LoVo (cell line): ENCODE measurements at regions not wholly inside any gene's neighbourhood (a gene's known extent, or its start where the extent isn't known, plus 50 kb on each side); places are given as distances from the start of the nearest gene placed in this dataset.
A peak's percentile ranks its signal among the peaks of the same experiment; 100 is the strongest.
"Not testable (repeated sequence)": the region's sequence is repeated elsewhere in the genome, so short reads cannot be mapped to it uniquely, and the experiment has no call there.

Experiments
- DNase-seq: peaks from one replicate; pipeline ENCODE4 v3.0.0-alpha.2; 2016; ENCODE audit warnings: low spot score

DNA sequence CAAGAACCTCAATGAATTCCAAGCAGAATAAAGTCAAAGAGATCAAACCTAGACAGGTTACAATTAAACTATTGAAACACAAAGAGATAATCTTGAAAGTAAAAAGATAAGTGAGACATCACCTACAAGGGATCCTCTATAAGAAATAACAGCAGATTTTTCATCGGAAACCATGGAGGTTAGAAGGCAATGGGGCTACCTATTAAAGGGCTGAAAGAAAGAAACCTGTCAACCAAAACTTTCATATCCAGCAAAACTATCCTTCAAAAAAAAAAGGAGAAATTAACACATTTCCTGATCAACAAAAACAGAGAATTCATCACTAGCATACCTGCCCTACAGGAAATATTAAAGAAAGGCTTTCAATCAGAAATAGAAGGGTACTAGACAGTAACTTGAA lies 244.9 kb downstream of the ARHGAP12 start:
- DNase-seq, result no peak

DNA sequence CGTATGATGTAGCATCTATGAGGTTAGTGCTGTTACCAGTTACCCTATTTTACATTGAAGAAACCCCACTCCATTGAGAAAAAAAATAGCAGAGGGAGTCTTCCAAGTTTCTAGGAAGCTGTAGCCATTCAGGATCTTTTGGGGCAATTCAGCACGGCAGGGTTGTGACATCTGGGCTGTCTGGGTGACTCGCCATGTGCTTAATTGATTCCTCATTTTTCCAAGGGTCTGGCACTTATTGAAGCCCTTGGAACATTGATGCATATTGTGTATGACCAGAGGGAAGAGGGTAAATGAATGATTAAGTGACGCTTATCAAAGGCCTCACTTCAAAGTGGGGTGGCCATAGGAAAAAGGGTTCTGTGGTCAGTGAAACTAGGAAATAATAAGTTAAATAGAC lies 248.7 kb downstream of the ARHGAP12 start:
- no peak for DNase-seq

DNA sequence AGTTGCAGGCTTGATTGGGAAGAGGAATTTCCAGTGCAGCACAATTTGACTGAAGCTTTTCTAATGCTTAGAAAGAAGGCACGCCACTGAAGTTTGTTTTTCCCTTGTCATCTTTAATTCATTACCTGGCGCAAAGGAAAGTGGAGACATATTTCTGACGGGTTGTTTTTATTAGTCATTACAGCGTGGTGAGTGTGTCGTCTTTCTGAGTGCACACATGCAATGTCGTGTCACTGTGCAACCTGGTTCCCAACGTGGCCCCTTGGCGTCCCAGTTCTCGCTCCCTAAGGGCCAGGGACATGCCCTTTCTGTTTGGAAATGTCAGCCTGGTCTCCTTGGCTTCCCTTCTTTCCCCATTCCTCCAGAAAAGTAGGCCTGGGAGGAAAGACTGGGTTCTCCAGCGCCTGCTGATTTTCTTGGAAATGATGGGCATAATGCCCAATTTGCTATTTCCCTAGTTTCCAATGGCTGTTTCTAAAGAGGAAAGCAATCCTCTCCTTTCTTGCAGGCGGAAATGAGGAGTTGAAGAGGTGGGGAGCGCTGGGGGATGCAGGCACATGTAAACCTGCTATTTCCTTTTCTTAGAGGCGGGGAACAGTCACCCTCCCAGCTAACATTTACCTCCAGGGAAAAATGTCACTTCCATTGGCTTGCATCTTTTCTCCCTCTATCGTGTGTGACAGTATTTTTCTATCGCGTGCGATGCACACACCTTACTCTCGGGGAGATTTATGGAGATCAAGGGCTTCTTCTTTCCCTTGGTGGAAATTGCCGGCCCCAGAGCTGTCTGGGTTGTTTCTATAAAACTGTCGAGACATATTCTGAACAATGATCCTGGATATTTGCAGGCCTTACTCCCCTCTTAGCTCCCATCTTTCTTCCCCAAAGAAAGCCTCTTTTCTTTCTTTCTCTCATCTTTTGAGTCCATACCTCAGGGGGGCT lies 249.8 kb downstream of the ARHGAP12 start:
- no peak for DNase-seq

DNA sequence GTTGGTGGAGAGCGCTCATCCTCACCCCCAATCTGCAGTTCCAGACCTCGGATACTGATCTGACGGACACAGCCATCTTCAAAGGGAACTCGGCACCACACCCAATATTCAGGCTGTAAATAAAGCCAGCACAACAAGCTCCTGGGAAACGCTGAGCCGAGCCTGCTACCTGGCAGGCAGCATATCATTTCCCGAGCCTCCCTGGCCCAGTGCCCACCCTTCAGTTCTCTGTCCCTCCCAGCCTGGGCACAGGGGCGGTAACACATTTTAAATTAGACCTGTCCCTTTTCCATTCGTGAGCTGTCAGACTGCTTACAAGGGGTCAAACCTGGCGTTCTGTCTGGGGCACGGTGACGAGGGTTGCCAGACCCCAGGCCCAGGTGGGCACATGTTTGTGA lies 250.5 kb downstream of the ARHGAP12 start:
- peak; percentile 32 for DNase-seq

DNA sequence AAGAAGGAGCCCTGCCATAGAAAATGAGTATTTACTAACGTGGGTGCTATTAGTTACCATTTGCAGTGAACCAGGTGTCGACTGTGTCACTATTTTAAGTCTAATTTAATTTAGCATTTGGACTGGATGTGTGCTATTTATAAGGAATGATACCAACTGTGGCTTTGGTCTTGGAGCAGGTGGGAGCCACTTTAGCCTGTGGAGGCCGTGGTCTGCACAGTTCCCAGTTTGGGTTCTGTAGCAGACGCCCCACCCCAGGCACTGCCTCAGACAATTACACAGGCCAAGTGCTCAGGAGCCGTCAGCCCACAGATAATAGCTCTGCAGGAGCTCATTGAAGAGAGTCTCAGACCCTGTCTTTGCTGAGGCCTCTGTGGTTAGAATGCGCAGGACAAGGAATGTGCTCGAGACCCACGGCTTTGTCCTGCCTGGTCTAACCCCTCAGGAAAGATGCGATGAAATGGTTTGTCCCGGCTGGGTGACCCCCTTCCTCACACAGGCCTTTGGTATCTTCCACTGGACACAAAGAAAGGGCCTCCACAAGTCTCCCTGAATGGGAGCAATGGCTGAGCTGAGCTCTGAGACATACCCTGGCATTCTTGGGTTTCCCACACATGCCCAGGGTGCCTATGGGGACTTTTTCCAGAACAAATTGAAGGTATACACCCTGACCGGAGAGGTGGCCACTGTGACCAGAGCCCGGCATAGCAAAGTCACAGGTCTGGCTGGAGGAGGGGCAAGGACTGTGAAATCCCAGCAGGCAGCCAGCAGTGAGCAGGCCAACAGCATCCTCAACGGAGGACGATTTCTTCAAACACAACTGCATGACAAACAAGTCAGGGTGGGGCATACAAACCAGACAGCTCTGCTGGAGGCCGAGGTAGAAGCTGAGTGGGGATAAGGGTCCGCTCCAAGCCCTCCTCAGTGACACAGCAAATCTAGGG lies 251.2 kb downstream of the ARHGAP12 start:
- DNase-seq, result no peak

DNA sequence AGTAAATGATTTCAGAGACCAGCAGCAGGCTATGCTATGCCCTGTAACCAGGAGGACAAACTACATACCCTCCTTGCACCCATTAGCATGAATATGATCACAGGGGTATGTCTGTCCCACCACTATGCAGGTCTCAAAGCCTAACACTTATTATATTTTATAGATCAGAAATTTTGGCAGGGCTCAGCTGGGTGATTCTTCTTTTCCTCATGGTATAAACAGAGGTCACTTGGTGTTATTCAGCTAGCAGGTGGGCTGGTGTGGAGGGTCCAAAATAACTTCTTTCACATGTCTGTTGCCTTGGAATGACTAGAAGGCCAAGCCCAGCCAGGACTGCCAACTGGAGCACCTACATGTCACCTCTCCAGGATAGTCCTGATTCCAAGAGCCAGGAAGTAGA lies 252.9 kb downstream of the ARHGAP12 start:
- DNase-seq, result no peak

DNA sequence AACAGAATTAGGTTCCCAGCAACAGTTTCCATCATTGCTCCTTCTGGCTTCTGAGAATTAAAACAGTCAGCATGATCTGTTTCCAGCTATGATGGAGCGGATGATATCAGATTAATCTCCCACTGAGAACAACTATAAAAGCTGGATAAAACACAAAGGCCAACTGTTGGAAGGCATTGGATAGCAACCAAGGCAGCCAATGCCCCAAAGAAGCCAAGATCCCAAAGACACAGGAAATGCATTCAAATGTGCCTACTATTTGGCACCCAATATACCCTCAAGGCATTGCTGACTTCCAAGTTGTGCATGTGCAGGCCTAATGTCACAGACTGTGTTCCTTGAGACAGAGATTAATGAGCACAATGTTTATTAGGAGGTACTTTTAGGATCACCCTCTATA lies 259.3 kb downstream of the ARHGAP12 start:
- DNase-seq, result no peak

DNA sequence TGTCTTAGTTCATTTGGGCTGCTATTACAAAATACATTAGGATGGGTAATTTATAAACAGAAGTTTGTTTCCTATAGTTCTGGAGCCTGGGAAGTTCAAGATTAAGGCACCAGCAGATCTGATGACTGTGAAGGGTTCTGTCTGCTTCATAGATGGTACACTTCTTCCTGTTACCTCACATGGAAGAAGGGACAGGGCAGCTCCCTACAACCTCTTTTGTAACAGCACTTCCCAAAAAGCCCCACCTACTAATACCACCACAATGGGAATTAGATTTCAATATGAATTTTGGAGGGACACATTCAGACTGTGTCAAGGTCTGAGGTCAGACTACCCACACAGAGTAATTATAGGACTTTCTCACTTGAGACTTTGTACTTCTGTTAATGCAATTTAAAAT lies 260.3 kb downstream of the ARHGAP12 start:
- DNase-seq, result no peak

DNA sequence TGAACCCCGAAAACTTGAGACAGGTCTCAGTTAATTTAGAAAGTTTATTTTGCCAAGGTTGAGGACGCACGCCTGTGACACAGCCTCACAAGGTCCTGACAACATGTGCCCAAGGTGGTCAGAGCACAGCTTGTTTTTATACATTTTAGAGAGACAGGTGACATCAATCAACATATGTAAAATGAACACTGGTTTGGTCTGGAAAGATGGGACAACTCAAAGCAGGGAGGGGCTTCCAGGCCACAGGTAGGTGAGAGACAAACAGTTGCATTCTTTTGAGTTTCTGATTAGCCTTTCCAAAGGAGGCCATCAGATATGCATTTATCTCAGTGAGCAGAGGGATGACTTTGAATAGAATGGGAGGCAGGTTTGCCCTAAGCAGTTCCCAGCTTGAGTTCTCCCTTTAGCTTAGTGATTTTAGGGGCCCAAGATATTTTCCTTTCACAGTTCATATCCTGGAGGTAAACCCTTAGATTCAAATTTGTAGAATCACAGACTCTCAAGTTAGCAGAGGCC lies 262.8 kb downstream of the ARHGAP12 start:
- not testable (repeated sequence) for DNase-seq

DNA sequence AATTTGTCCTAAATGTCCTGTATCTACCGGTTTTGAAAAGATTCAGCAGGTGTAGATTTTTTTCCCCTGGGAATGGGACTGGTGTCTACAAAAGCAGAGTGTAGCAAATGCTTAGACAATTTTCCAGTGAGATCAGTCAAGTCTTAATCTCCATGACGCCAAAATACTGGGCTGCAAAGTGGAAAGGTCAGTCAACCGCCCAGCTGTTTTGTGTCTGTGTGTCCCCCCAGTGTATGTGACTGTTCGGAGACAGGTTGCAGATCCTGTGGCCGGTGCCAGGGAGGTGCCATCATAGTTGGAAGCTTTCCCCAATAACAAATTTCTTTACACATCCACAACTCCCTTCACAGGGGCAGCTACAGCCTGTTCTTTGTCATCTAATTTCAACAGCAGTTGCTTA lies 263.8 kb downstream of the ARHGAP12 start:
- DNase-seq, result no peak

DNA sequence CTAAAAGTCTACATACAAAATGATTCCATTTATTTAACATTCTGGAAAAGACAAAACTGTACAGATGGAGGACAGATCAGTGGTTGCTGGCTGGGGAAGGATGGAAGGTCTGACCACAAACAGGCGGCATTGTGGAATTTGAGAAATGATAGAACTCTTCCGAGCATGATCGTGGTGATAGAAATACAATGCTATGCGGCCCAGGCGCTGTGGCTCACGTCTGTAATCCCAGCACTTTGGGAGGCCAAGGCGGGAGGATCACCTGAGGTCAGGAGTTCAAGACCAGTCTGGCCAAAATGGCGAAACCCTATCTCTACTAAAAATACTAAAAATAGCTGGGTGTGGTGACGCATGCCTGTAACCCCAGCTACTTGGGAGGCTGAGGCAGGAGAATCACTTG lies 264.6 kb downstream of the ARHGAP12 start:
- DNase-seq, result not testable (repeated sequence)

DNA sequence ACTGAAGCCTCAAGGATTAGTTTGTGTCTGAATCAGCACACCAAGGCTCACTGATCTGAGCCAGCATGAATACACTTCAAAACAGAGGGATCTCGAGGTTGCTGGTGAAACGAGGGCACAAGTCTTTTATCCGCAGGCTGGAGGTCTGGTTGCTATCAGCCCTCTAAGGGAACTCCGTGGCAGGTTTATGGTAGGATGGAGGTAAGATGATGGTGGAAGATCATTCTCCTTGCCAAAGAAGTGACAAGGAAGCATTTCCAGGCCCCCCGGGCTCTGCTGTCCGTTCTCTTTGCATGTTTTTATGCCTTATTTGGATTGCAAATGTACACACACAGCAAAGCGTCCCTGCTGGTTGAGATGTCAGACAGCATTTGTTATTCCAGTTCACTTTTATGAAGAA lies 268.3 kb downstream of the ARHGAP12 start:
- no peak for DNase-seq

DNA sequence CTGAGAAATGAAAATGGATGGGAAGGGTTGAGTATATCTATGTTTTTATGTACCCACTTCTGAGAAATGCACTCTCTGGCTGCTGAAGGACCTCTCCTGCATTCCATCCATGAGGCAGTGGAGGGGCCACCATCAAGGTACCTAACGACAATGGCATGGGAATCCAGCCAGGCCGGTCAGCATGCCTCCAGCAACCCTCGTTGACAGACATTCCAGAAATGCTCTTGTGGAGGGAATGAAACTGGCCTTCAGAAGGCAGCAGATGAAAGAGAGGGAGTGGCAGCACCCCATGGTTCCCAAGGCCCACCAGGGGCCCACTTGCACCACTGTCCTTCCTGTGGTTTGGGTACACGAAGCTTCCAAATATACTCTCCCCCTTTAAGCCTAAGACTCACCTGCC lies 269.0 kb downstream of the ARHGAP12 start:
- DNase-seq, result no peak

DNA sequence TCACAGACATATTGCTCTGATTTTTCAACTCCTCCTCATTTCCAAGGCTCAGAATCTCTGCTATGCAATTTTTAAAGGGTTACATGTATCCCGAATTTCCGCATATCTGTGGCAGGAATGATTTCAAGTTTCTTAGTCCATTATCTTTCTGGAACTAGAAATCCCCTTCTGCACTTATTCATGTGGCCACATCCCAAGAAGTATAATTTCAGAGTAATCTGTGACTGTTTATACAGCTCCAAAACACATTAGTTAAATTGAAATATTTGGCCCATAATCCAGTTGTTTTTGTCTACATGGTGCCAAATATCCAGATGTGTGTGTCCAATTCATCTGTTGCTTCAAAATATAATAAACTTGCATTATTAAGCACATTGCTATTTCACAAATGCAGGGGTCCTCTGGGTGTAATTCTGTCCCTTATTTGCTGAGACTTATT lies 271.2 kb downstream of the ARHGAP12 start:
- DNase-seq, result no peak

DNA sequence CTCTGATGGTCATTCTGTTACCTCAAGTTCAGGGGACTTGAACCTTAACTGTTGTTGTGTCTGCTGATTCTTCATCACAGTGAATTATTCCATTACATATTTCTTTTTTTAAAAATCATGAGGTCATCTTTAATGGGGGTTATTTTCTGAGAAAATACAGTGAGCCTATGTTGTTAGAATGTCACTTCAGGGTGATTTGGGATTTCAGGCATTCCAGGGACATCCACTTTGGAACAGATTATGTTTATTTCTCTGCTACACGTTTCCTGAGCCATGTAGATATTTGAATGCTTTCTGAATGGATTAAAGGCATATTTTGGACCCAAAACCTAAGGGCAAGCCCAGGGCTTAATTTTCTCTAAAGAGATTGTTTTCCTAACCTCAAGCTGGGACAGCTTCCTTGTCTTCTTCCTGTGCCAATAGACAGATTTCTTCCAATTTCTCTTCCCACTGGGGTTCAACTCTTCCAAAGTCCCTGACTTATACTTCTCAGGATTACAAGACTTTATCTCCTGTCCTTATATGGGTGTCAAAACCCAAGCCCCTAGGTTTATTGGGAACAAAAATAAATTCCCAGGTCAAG lies 271.7 kb downstream of the ARHGAP12 start:
- no peak for DNase-seq

DNA sequence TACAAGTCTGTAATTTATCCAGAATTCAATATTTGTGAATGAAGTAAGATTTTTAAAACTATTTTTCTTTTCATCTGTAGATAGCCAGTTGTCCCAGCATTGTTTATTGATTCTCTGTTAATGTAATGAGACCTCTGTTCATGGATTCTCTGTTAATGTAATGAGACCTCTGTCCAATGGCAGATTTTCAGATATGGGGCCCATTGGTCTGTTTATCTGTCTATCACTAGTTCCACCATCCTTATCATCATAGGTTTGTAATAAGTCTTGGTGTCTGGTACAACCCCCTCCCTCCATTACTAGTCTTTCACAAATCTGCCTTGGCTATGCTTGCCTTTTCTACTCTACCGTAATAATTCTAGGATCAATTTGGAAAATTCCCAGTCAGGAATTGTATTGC lies 276.6 kb downstream of the ARHGAP12 start:
- DNase-seq, result no peak

DNA sequence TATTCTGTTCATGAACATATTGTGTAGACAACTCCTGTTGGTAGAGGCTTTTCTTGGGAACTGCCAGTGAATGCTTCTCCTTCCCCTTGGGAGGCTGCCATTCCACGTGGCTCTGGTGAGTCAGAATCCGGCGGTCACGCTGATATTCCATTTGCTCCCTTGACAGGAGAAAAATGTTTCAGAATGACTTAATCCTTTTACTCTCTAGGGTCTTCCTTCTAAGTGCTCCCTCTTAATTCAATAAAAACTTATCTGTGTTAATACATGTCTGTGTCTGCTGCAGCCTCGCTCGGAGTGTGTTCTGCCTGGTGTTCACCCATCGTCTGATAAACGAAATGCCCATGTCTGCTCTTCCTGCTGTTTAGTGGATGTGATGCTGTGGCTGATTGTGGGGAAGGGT lies 278.6 kb downstream of the ARHGAP12 start:
- DNase-seq, result peak; percentile 32

DNA sequence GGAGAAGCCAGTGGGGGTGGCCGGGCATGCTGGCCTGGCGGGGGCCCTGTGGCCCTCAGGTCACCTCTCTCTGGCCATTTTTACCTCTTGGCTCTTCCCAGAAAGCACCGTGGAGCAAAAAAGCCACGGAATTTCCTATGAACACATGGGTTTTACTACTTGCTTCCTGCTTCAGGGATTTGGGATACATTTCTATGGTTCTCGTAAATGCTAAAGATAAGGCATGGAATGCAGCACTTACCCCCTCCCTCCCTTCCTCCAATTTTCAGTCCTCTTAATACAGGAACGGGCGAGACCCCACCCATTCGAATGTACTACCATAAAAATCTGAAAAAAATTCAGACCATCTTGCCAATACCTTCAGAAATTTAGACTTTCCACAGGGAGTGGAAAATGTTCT lies 279.7 kb downstream of the ARHGAP12 start:
- peak; percentile 15 for DNase-seq

DNA sequence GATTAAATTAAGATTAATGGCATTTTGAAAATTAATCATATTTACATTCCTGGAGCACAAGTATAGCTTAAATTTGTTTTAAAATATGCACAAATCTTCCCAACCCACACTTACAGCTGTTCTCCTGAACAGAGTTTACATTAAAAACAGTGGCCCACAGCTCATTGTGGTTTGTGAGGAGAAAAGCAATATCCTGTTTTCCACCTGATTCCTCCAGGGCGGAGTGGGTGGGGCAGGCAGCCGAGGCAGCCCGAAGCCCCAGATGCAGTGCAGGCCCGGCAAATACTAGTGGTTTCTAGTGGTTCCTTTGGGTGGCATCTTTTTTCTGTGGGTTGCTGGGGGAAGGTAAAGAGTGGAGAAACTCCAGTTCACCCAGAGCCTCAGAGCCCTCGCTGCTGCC lies 280.8 kb downstream of the ARHGAP12 start:
- DNase-seq, result no peak

DNA sequence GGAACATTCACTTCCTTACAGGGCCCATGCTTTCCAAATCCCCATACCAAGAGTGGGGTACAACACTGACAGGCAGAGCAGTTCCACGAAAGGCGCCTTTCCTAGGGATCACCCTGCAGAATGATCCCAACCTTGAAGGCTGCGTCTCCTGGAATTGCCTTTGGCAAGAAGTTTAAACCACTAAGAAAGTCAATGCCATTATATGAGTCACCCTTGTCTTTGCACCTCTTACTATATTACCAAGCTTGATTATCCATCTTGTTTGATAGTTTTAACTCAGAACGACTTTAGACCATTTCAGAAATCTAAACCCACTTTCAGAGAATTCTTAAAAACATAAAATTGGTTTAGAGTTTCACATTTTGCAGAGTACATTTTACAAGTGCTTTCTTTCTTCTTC lies 282.1 kb downstream of the ARHGAP12 start:
- DNase-seq, result no peak

DNA sequence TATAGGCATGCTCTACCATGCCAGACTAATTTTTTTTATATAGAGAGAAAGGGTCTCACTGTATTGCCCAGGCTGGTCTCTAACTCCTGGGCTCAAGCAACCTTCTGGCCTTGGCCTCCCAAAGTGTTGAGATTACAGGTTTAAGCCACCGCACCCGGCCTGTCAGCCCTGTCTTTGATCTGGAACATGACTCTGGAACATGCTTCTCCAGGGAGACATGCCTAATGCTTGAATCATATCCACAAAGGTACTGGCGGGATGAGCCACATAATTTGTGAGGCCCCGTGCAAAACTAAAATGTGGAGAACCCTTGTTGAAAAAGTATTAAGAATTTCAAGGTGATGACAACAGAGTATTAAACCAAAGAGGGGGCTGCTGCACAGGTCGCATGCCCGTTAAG lies 282.8 kb downstream of the ARHGAP12 start:
- DNase-seq, result no peak

DNA sequence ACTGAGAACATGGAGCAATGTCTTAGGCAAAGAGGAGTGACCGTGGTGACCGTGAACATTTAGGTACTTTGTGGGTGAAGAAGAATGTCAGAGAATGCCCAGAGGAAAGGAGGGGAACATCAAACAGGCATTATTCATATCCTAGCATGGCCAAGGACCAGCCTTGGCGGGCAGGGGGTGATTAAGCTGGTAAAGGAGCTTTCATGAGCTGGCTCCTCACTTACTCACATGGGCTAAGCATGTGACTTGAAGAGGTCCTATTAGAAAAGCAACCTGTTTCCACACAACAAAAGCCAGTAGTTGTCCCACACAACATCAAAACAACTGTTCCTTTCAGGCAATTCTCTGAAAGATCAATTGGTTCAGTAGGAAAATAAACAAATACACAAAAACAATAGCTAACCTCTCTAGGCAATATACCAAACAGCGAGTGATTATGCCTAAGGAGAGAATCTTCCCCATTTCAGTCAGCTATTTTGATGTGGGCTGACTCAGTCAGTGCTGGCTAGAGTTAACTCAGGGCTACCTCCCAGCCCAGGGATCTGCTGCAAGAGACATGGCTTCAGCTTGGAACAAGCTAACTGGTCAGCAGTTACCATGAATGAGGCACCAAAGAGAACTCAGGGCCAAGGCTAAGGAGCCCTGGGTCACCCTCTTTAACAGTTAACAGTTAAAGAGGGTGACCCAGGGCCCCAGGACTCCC lies 283.5 kb downstream of the ARHGAP12 start:
- no peak for DNase-seq
